ENCODE measurements at regions not wholly inside any gene's neighbourhood (a gene's known extent, or its start where the extent isn't known, plus 50 kb on each side); places are given as distances from the start of the nearest gene placed in this dataset.

GRCh38 chr11:46188017-46188416 is 66.8 kb upstream of the PHF21A start:
- no peaks in the 10 kb centered on the region for H3K36me3 ChIP-seq (ENCODE audit: low read depth)
- ATAC-seq (ENCODE audit: low read depth) = no peak
- DNase-seq (ENCODE audit: low spot score) = no peak

GRCh38 chr11:46183819-46184218 is 62.6 kb upstream of the PHF21A start:
- Histone ChIP-seq H3K4me3 (ENCODE audit: severe bottlenecking) (no peak overlapping the region), H3K27me3 (ENCODE audit: insufficient read depth, poor library complexity, severe bottlenecking) (no peaks in the 10 kb centered on the region), H3K36me3 (ENCODE audit: low read depth) (no peaks in the 10 kb centered on the region), H3K9me3 (ENCODE audit: severe bottlenecking) (no peaks in the 10 kb centered on the region), H3K27ac (ENCODE audit: poor library complexity, severe bottlenecking) (no peak overlapping the region), H3K4me1 (ENCODE audit: insufficient read depth, poor library complexity, severe bottlenecking) (peaks cover 12% of the 10 kb centered on the region)
- ATAC-seq (ENCODE audit: low read depth) (peak; percentile 97), DNase-seq (ENCODE audit: low spot score) (no peak)
- TF ChIP-seq CTCF (IDR thresholded peaks at IDR 0.05; ENCODE audit: poor library complexity, severe bottlenecking) = no peak

More at GRCh38 chr11:46188017-46188416, 66.8 kb upstream of the PHF21A start:
- Histone ChIP-seq H3K27ac (ENCODE audit: poor library complexity, severe bottlenecking) (no peak overlapping the region), H3K9me3 (ENCODE audit: severe bottlenecking) (no peaks in the 10 kb centered on the region), H3K4me1 (ENCODE audit: insufficient read depth, poor library complexity, severe bottlenecking) (peaks cover 12% of the 10 kb centered on the region), H3K27me3 (ENCODE audit: insufficient read depth, poor library complexity, severe bottlenecking) (no peaks in the 10 kb centered on the region), H3K4me3 (ENCODE audit: severe bottlenecking) (no peak overlapping the region)
- TF ChIP-seq CTCF (IDR thresholded peaks at IDR 0.05; ENCODE audit: poor library complexity, severe bottlenecking) = no peak

GRCh38 chr11:46181843-46182424 is 60.7 kb upstream of the PHF21A start:
- H3K27ac ChIP-seq (ENCODE audit: poor library complexity, severe bottlenecking) = no peak overlapping the region
- peaks cover 12% of the 10 kb centered on the region for H3K4me1 ChIP-seq (ENCODE audit: insufficient read depth, poor library complexity, severe bottlenecking)
- H3K4me3 ChIP-seq (ENCODE audit: severe bottlenecking) = no peak overlapping the region
- no peaks in the 10 kb centered on the region for H3K27me3 ChIP-seq (ENCODE audit: insufficient read depth, poor library complexity, severe bottlenecking)
- no peak for DNase-seq (ENCODE audit: low spot score)
- no peak for ATAC-seq (ENCODE audit: low read depth)
- no peaks in the 10 kb centered on the region for H3K36me3 ChIP-seq (ENCODE audit: low read depth)
- no peak for TF ChIP-seq CTCF (IDR thresholded peaks at IDR 0.05; ENCODE audit: poor library complexity, severe bottlenecking)
- H3K9me3 ChIP-seq (ENCODE audit: severe bottlenecking) = no peaks in the 10 kb centered on the region

GRCh38 chr11:46181387-46181786 is 60.1 kb upstream of the PHF21A start:
- Histone ChIP-seq H3K36me3 (ENCODE audit: low read depth) (no peaks in the 10 kb centered on the region), H3K4me1 (ENCODE audit: insufficient read depth, poor library complexity, severe bottlenecking) (peaks cover 12% of the 10 kb centered on the region), H3K27ac (ENCODE audit: poor library complexity, severe bottlenecking) (no peak overlapping the region), H3K9me3 (ENCODE audit: severe bottlenecking) (no peaks in the 10 kb centered on the region), H3K4me3 (ENCODE audit: severe bottlenecking) (no peak overlapping the region), H3K27me3 (ENCODE audit: insufficient read depth, poor library complexity, severe bottlenecking) (no peaks in the 10 kb centered on the region)
- ATAC-seq (ENCODE audit: low read depth) = no peak
- DNase-seq (ENCODE audit: low spot score) = no peak
- TF ChIP-seq CTCF (IDR thresholded peaks at IDR 0.05; ENCODE audit: poor library complexity, severe bottlenecking) = no peak

- Histone ChIP-seq H3K9me3 (ENCODE audit: severe bottlenecking) (no peaks in the 10 kb centered on the region), H3K36me3 (ENCODE audit: low read depth) (no peaks in the 10 kb centered on the region), H3K4me1 (ENCODE audit: insufficient read depth, poor library complexity, severe bottlenecking) (peaks cover 12% of the 10 kb centered on the region), H3K4me3 (ENCODE audit: severe bottlenecking) (no peak overlapping the region), H3K27ac (ENCODE audit: poor library complexity, severe bottlenecking) (no peak overlapping the region), H3K27me3 (ENCODE audit: insufficient read depth, poor library complexity, severe bottlenecking) (no peaks in the 10 kb centered on the region)
- no peak for TF ChIP-seq CTCF (IDR thresholded peaks at IDR 0.05; ENCODE audit: poor library complexity, severe bottlenecking)
- DNase-seq (ENCODE audit: low spot score) (no peak), ATAC-seq (ENCODE audit: low read depth) (no peak)
These were observed 59.5 kb upstream of the PHF21A start for GRCh38 chr11:46180736-46181135.

All from RWPE2 (cell line).